ENCODE measurements at regions not wholly inside any gene's neighbourhood (a gene's known extent, or its start where the extent isn't known, plus 50 kb on each side); places are given as distances from the start of the nearest gene placed in this dataset.

DNA sequence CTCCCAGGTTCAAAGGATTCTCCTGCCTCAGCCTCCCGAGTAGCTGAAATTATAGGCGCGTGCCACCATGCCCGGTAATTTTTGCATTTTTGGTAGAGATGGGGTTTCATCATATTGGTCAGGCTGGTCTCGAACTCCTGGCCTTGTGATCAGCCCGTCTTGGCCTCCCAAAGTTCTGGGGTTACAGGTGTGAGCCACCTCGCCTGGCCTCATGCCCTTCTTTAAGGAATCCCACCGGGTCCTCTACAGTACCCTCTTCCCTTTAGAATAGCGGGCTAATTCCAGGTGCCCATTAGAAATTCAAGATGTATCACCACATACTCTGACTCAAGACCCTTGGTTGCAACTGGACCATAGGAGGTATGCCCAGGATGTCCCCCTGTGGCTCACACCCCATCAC is 74.2 kb upstream of the ZNF536 start:
- TF ChIP-seq GATA3 (IDR thresholded peaks at IDR 0.05; ENCODE audit: low read depth, low read length): no peak
- no peak for TF ChIP-seq GATA2 (IDR thresholded peaks at IDR 0.05; ENCODE audit: low read depth, low read length)

All from SH-SY5Y (cell line).